ENCODE measurements at regions not wholly inside any gene's neighbourhood (a gene's known extent, or its start where the extent isn't known, plus 50 kb on each side); places are given as distances from the start of the nearest gene placed in this dataset.
"Not testable (repeated sequence)": the region's sequence is repeated elsewhere in the genome, so short reads cannot be mapped to it uniquely, and the experiment has no call there.

DNA sequence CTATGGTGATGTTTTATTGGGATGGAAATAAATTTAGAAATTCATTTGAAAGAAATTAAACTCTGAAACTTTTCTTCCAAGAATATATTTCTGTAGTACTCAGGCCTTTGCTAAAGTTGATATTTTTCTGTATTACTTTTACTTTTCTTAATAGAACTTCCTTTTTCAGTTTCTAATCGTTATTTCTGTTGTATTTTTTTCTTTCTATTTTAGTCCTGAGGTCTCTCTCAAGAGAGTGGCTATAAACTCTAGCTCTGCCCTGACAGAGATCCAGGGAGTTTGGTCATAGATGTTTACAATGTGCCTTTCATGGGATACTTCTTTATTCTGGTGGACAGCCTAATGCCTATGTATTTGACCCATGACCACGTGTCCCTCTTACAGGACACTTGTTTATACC lies 51.0 kb downstream of the OR2B6 start:
- DNase-seq (ENCODE audit: low read depth), result no peak

DNA sequence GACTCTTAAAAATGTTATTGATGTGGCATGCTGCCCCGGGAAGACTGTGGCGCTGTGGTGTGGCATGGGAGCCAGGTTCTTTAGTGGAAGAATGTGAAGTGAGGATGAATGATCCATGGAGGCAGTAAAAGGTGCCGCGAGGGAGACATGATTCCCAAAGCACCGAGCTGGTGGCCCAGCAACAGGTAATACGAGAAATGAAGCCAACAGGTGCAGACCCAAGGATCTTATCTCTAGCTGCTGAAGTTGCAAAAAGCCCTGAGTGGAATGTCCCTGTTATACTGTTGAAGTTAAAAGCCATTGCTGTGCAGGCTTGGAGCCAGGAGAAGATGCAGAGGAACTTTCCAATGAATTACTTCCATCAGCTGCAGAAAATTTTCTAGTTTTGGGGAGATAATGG lies 53.5 kb downstream of the OR2B6 start:
- no peak for DNase-seq (ENCODE audit: low read depth)

DNA sequence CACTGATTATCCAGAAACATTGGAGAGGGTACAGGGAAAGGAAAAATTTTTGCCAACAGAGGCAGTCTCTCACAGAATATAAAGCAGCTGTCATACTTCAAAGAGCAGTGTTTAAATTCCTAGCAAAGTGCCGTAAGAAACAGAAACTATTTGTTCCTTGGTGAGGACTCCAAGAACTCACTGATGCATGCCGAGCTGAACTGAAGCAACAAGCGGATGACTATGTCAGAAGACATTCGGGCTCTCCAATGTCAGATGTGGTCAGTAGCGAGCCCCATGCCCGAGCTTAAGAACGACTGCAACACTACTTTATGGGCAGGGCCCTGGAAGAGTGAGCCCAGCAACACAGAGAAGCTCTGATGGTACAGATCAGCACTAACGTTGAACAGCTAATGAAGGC lies 54.7 kb downstream of the OR2B6 start:
- peak; percentile 15 for DNase-seq (ENCODE audit: low read depth)

DNA sequence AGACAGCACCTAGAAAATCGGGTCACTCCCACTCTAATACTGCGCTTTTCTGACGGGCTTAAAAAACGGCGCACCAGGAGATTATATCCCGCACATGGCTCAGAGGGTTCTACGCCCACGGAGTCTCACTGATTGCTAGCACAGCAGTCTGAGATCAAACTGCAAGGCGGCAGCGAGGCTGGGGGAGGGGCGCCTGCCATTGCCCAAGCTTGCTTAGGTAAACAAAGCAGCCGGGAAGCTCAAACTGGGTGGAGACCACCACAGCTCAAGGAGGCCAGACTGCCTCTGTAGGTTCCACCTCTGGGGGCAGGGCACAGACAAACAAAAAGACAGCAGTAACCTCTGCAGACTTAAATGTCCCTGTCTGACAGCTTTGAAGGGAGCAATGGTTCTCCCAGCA lies 59.4 kb upstream of the ZNF165 start:
- DNase-seq (ENCODE audit: low read depth), result not testable (repeated sequence)

DNA sequence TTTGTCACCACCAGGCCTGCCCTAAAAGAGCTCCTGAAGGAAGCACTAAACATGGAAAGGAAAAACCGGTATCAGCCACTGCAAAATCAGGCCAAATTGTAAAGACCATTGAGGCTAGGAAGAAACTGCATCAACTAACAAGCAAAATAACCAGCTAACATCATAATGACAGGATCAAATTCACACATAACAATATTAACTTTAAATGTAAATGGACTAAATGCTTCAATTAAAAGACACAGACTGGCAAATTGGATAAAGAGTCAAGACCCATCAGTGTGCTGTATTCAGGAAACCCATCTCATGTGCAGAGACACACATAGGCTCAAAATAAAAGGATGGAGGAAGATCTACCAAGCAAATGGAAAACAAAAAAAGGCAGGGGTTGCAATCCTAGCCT lies 57.7 kb upstream of the ZNF165 start:
- not testable (repeated sequence) for DNase-seq (ENCODE audit: low read depth)
